ENCODE measurements at regions not wholly inside any gene's neighbourhood (a gene's known extent, or its start where the extent isn't known, plus 50 kb on each side); places are given as distances from the start of the nearest gene placed in this dataset.
"Not testable (repeated sequence)": the region's sequence is repeated elsewhere in the genome, so short reads cannot be mapped to it uniquely, and the experiment has no call there.

GRCh38 chr2:167833294-167833693, 414.1 kb downstream of the STK39 start:
- ChIA-PET CTCF (no interaction called here), POLR2A (no interaction called here)
- H3K4me3 Mint-ChIP-seq, result no peak overlapping the region
- no peaks in the 10 kb centered on the region for H3K4me1 Mint-ChIP-seq
- peaks cover 3% of the 10 kb centered on the region for H3K27me3 Mint-ChIP-seq
- no peak overlapping the region for H3K27ac Mint-ChIP-seq
- no peaks in the 10 kb centered on the region for H3K9me3 Mint-ChIP-seq
- no peak for DNase-seq
- H3K36me3 Mint-ChIP-seq (ENCODE audit: low read depth), result no peaks in the 10 kb centered on the region

DNA sequence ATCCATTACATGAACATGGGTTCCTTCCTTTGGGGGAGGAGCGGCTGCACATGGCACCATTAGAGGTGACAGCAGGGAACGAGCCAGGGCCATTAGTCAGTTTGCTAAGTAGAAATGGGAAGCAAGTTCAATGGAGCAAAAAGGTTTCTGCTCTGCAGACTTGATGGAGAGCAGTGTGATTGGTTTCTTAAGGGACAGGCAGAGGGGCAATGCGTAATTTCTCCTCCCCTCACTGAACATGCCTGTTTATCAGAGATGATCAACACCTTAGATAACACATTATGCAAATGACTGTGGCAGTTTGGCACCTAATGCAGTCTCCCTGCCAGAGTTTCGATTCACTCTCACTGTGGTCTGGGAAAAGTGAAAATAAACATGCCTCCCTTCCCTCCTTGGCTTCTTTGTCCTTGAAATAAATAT, 414.5 kb downstream of the STK39 start:
- Mint-ChIP-seq H3K36me3 (ENCODE audit: low read depth) (no peaks in the 10 kb centered on the region), H3K9me3 (no peaks in the 10 kb centered on the region), H3K27me3 (peaks cover 3% of the 10 kb centered on the region), H3K27ac (no peak overlapping the region), H3K4me1 (no peaks in the 10 kb centered on the region), H3K4me3 (no peak overlapping the region)
- no peak for DNase-seq
- CTCF ChIA-PET, result no interaction called here
- POLR2A ChIA-PET, result no interaction called here

DNA sequence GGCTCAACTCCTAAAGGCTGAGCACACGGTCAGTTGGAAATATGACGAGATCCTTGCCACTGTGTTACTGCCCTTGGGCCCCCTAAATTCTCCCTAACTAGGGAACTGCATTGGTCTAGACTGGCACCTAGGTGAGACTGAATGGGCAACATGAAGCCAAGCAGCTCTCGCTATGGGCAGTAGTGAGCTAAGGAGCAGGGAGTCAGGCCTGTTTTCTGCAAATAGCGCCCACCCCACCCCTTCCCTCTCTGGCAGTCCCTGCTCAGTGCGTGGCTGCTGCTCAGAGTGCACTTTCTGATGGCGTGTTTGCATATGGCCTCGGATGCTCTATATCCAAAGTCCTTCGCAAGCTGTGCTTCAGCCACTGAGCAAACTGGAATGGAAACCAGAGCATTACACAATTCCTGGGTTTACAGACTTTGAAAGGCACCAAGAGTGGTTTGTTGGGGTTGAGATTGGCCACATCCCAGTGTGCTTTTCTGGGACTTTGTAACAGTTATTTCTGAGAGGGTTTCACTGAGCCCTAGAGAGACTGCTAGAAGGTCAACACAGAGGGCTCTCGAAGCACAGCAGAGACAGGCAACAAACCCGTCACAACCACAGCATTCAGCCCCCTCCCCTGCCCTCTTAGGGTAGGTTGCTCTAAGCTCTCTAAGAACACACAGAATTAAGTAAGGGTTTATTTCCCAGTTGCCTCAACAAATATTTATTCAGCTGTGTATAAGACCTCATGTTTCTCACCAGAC, 419.9 kb downstream of the STK39 start:
- no peaks in the 10 kb centered on the region for H3K4me1 Mint-ChIP-seq
- H3K9me3 Mint-ChIP-seq, result no peaks in the 10 kb centered on the region
- no peak for DNase-seq
- no peaks in the 10 kb centered on the region for H3K36me3 Mint-ChIP-seq (ENCODE audit: low read depth)
- ChIA-PET CTCF (no interaction called here), POLR2A (no interaction called here)
- H3K27ac Mint-ChIP-seq, result no peak overlapping the region
- peaks cover 3% of the 10 kb centered on the region for H3K27me3 Mint-ChIP-seq
- H3K4me3 Mint-ChIP-seq, result no peak overlapping the region

DNA sequence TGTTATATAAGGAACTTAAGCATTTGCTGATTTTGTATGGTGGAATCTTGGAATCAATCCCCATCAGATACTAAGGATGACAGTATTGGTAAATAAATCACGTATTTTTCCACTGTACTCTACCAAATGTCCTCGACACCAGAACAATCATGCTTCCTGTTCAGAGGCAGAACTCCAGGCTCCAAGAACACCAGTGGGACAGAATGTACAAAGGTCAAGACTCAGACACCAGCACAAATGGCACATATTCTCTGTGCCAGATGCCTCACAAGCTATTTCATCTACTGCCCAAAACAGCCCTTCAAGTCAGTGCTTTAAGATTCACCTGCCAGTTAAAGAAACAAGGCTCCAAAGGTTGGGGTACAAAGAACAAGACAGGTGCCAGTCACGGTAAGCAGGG, 420.5 kb downstream of the STK39 start:
- ChIA-PET CTCF (no interaction called here), POLR2A (no interaction called here)
- no peaks in the 10 kb centered on the region for H3K36me3 Mint-ChIP-seq (ENCODE audit: low read depth)
- no peak overlapping the region for H3K27ac Mint-ChIP-seq
- H3K4me3 Mint-ChIP-seq, result no peak overlapping the region
- DNase-seq, result no peak
- H3K9me3 Mint-ChIP-seq, result no peaks in the 10 kb centered on the region
- H3K4me1 Mint-ChIP-seq, result no peaks in the 10 kb centered on the region
- H3K27me3 Mint-ChIP-seq, result peaks cover 3% of the 10 kb centered on the region

- Mint-ChIP-seq H3K36me3 (ENCODE audit: low read depth) (no peaks in the 10 kb centered on the region), H3K9me3 (no peaks in the 10 kb centered on the region), H3K27ac (no peak overlapping the region), H3K4me3 (no peak overlapping the region), H3K27me3 (peaks cover 1% of the 10 kb centered on the region), H3K4me1 (no peaks in the 10 kb centered on the region)
- ChIA-PET POLR2A (no interaction called here), CTCF (no interaction called here)
- no peak for DNase-seq
These were observed 421.7 kb downstream of the STK39 start for GRCh38 chr2:167825664-167826063.

GRCh38 chr2:167822690-167823465, 424.5 kb downstream of the STK39 start:
- Mint-ChIP-seq H3K36me3 (ENCODE audit: low read depth) (no peaks in the 10 kb centered on the region), H3K4me1 (no peaks in the 10 kb centered on the region), H3K27ac (no peak overlapping the region), H3K9me3 (no peaks in the 10 kb centered on the region), H3K4me3 (no peak overlapping the region), H3K27me3 (peaks cover 1% of the 10 kb centered on the region)
- DNase-seq, result no peak
- POLR2A ChIA-PET, result no interaction called here
- CTCF ChIA-PET, result no interaction called here

- Mint-ChIP-seq H3K27me3 (peaks cover 3% of the 10 kb centered on the region), H3K4me1 (no peaks in the 10 kb centered on the region), H3K27ac (no peak overlapping the region), H3K9me3 (no peaks in the 10 kb centered on the region), H3K4me3 (no peak overlapping the region), H3K36me3 (ENCODE audit: low read depth) (no peaks in the 10 kb centered on the region)
- no peak for DNase-seq
- ChIA-PET POLR2A (no interaction called here), CTCF (no interaction called here)
These were observed 426.9 kb downstream of the STK39 start for GRCh38 chr2:167820488-167820887.

GRCh38 chr2:167818521-167818920, 428.9 kb downstream of the STK39 start:
- Mint-ChIP-seq H3K27me3 (peaks cover 3% of the 10 kb centered on the region), H3K36me3 (ENCODE audit: low read depth) (no peaks in the 10 kb centered on the region), H3K9me3 (no peaks in the 10 kb centered on the region), H3K4me3 (no peak overlapping the region), H3K4me1 (no peaks in the 10 kb centered on the region), H3K27ac (no peak overlapping the region)
- DNase-seq, result no peak
- ChIA-PET CTCF (no interaction called here), POLR2A (no interaction called here)

DNA sequence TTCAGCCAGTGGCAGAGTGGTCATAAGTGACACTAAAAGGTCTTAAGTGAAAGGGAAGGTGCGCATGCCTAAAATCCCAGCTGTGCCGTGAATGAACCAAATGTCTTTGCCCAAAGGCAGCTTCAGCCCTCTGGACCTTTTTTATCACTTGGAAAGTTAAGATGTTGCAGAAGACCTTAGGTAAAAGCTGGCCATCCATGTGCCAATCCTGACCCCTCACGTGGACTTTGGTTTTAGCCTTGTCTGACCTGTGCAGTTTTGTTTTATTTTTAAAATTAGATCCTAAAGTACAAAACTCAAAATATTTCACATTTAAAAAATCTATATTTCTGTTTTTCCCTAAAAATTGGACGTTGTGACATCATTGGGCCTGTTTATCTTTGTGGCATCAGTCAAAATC, 429.5 kb downstream of the STK39 start:
- no peaks in the 10 kb centered on the region for H3K9me3 Mint-ChIP-seq
- CTCF ChIA-PET, result no interaction called here
- H3K36me3 Mint-ChIP-seq (ENCODE audit: low read depth), result no peaks in the 10 kb centered on the region
- H3K27me3 Mint-ChIP-seq, result peaks cover 3% of the 10 kb centered on the region
- no peak overlapping the region for H3K4me3 Mint-ChIP-seq
- H3K27ac Mint-ChIP-seq, result no peak overlapping the region
- DNase-seq, result no peak
- H3K4me1 Mint-ChIP-seq, result no peaks in the 10 kb centered on the region
- POLR2A ChIA-PET, result no interaction called here

DNA sequence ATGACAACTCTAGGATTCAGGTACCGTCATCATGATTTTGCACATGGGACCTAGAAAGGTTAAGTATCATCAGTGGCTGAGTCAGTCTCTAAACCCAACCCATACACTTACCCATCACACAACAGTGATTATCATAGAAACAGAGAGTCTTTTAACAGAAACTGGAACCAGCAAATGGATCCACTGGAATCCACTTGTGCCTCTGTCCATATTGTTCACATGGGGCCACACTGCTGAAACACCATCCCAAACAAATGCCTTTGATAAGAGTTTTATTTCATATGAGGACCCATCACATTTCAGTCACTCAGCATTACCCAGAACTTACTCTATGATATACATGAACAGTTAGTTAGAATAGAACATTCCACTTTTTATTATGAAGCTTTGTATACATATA, 430.0 kb downstream of the STK39 start:
- no peak for DNase-seq
- no peaks in the 10 kb centered on the region for H3K36me3 Mint-ChIP-seq (ENCODE audit: low read depth)
- peaks cover 3% of the 10 kb centered on the region for H3K27me3 Mint-ChIP-seq
- ChIA-PET POLR2A (no interaction called here), CTCF (no interaction called here)
- H3K4me1 Mint-ChIP-seq, result no peaks in the 10 kb centered on the region
- no peaks in the 10 kb centered on the region for H3K9me3 Mint-ChIP-seq
- no peak overlapping the region for H3K4me3 Mint-ChIP-seq
- H3K27ac Mint-ChIP-seq, result no peak overlapping the region

- Mint-ChIP-seq H3K27ac (no peak overlapping the region), H3K36me3 (ENCODE audit: low read depth) (no peaks in the 10 kb centered on the region), H3K27me3 (peaks cover 4% of the 10 kb centered on the region), H3K9me3 (no peaks in the 10 kb centered on the region), H3K4me3 (no peak overlapping the region), H3K4me1 (no peaks in the 10 kb centered on the region)
- ChIA-PET CTCF (no interaction called here), POLR2A (no interaction called here)
- DNase-seq, result no peak
These were observed 430.5 kb downstream of the STK39 start for GRCh38 chr2:167816874-167817290.

GRCh38 chr2:167814881-167815718, 432.3 kb downstream of the STK39 start:
- Mint-ChIP-seq H3K4me3 (no peak overlapping the region), H3K36me3 (ENCODE audit: low read depth) (no peaks in the 10 kb centered on the region), H3K27ac (no peak overlapping the region), H3K4me1 (no peaks in the 10 kb centered on the region), H3K9me3 (no peaks in the 10 kb centered on the region), H3K27me3 (peaks cover 6% of the 10 kb centered on the region)
- DNase-seq, result no peak
- ChIA-PET CTCF (no interaction called here), POLR2A (no interaction called here)

DNA sequence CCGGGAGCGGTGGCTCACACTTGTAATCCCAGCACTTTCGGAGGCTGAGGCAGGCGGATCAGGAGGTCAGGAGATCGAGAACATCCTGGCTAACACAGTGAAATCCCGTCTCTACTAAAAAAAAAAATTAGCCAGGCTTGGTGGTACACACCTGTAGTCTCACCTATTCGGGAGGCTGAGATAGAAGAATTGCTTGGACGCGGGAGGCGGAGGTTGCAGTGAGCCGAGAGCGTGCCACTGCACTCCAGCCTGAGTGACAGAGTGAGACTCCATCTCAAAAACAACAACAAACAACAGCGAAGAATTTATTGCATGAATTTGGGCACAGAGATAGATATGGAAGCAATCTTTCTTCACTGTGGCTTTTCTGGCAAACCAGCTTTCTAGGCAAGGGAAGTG, 432.9 kb downstream of the STK39 start:
- H3K9me3 Mint-ChIP-seq; H3K4me1 Mint-ChIP-seq; DNase-seq; H3K4me3 Mint-ChIP-seq; H3K27me3 Mint-ChIP-seq; CTCF ChIA-PET; POLR2A ChIA-PET; H3K36me3 Mint-ChIP-seq (ENCODE audit: low read depth); H3K27ac Mint-ChIP-seq: not testable (repeated sequence)
